Right hindlimb (tissue), 1 donor: ENCODE measurements at regions not wholly inside any gene's neighbourhood (a gene's known extent, or its start where the extent isn't known, plus 50 kb on each side); places are given as distances from the start of the nearest gene placed in this dataset.

ENCODE experiments used
- DNase-seq: peaks from one replicate; pipeline ENCODE4 v3.0.0-alpha.2; 2018

GRCh38 chr6:21999012-21999528, 297.8 kb downstream of the PRL start:
- DNase-seq = peak; percentile 64

- DNase-seq = no peak
Measured at GRCh38 chr6:21999741-22000140, 297.1 kb downstream of the PRL start.

GRCh38 chr6:22001396-22002027, 295.3 kb downstream of the PRL start:
- DNase-seq = peak; percentile 48

GRCh38 chr6:22003287-22003686, 293.5 kb downstream of the PRL start:
- DNase-seq = no peak

GRCh38 chr6:22006795-22007194, 290.0 kb downstream of the PRL start:
- DNase-seq = no peak

- no peak for DNase-seq
Measured at GRCh38 chr6:22007469-22007868, 289.4 kb downstream of the PRL start.

GRCh38 chr6:22008248-22008836, 288.5 kb downstream of the PRL start:
- DNase-seq = no peak

GRCh38 chr6:22010102-22010501, 286.7 kb downstream of the PRL start:
- no peak for DNase-seq

GRCh38 chr6:22015216-22015615, 281.6 kb downstream of the PRL start:
- no peak for DNase-seq

GRCh38 chr6:22015944-22016343, 280.9 kb downstream of the PRL start:
- no peak for DNase-seq

GRCh38 chr6:22017272-22017671, 279.6 kb downstream of the PRL start:
- DNase-seq = no peak

GRCh38 chr6:22017766-22018165, 279.1 kb downstream of the PRL start:
- peak; percentile 32 for DNase-seq

GRCh38 chr6:22019857-22020256, 277.0 kb downstream of the PRL start:
- no peak for DNase-seq

- no peak for DNase-seq
Measured at GRCh38 chr6:22020299-22021003, 276.4 kb downstream of the PRL start.

- no peak for DNase-seq
Measured at GRCh38 chr6:22021966-22022365, 274.9 kb downstream of the PRL start.

- DNase-seq = no peak
Measured at GRCh38 chr6:22023937-22024336, 272.9 kb downstream of the PRL start.

GRCh38 chr6:22024973-22025467, 271.8 kb downstream of the PRL start:
- DNase-seq = no peak

- DNase-seq = peak; percentile 63
Measured at GRCh38 chr6:22025468-22026163, 271.2 kb downstream of the PRL start.

- no peak for DNase-seq
Measured at GRCh38 chr6:22026164-22026678, 270.6 kb downstream of the PRL start.

- DNase-seq = peak; percentile 27
Measured at GRCh38 chr6:22027040-22027725, 269.7 kb downstream of the PRL start.

GRCh38 chr6:22028403-22029090, 268.3 kb downstream of the PRL start:
- no peak for DNase-seq

- no peak for DNase-seq
Measured at GRCh38 chr6:22029171-22029570, 267.7 kb downstream of the PRL start.
